ENCODE measurements at regions not wholly inside any gene's neighbourhood (a gene's known extent, or its start where the extent isn't known, plus 50 kb on each side); places are given as distances from the start of the nearest gene placed in this dataset.

DNA sequence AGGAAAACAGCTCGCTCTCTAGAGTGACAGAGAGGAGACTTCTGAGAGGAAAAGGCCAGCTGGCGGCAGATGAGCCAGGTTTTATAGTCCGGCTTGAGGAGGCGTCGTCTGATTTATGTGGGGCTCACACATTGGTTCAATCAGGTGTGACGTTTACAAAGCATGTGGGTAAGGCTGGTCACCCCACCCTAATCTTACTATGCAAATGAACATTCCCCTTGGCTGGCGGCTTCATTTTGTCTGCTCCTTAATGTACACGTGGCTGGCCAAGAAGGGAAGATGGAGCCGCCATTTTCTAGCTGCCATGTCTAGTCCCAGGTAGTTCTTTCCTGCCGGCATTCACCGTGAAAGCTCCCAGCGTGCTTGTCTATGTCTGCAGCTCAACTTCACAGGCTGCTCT is 299.1 kb upstream of the SPRED2 start:
- Mint-ChIP-seq H3K27ac (no peak overlapping the region), H3K9me3 (peaks cover 27% of the 10 kb centered on the region), H3K4me3 (no peak overlapping the region), H3K4me1 (peaks cover 8% of the 10 kb centered on the region), H3K36me3 (peaks cover 2% of the 10 kb centered on the region; the same call in 1 of the 2 replicates), H3K27me3 (ENCODE audit: low read depth) (no peaks in the 10 kb centered on the region; the same call in 1 of the 2 replicates)
- ChIA-PET POLR2A (no interaction called here), CTCF (interaction anchor here (0.6 to 2.3 kb wide), 4 partner anchors 9 to 91 kb away, joined by 3 to 8 read pairs (median 4); no protein-coding TSS in a partner anchor)
- no peak for DNase-seq (ENCODE audit: low spot score)
- ATAC-seq, result no peak
- TF ChIP-seq, protein P1, sequence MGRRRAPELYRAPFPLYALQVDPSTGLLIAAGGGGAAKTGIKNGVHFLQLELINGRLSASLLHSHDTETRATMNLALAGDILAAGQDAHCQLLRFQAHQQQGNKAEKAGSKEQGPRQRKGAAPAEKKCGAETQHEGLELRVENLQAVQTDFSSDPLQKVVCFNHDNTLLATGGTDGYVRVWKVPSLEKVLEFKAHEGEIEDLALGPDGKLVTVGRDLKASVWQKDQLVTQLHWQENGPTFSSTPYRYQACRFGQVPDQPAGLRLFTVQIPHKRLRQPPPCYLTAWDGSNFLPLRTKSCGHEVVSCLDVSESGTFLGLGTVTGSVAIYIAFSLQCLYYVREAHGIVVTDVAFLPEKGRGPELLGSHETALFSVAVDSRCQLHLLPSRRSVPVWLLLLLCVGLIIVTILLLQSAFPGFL (CRISPR knock-in tag; IDR thresholded peaks at IDR 0.05; ENCODE audit: borderline replicate concordance), result no peak
- TF ChIP-seq RELA (CRISPR knock-in tag; IDR thresholded peaks at IDR 0.05; ENCODE audit: borderline replicate concordance) (no peak), OVOL2 (CRISPR knock-in tag; IDR thresholded peaks at IDR 0.05; ENCODE audit: borderline replicate concordance) (no peak)
- TF ChIP-seq, protein P2, sequence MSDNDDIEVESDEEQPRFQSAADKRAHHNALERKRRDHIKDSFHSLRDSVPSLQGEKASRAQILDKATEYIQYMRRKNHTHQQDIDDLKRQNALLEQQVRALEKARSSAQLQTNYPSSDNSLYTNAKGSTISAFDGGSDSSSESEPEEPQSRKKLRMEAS (CRISPR knock-in tag; IDR thresholded peaks at IDR 0.05), result 0 out of 2 replicates have a peak, but pooled peaks have one; percentile 22

DNA sequence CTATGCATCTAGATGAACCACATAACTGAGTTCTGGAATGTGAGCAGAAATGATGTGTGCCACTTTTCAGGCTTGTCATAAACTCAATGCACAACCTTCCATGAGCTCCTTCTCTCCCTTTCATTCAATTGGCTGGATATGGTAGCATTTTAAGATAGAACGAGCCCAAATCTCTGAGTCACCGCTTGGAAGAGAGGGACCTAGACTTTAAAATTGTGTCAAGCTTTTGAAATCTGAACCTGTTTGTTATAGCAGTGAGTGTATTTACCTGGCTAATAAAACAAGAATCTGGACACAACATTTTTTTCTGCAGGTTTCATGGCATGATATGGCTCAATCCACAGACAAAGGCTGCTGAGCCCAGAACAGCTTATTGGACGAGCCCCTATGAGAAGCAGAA is 297.8 kb upstream of the SPRED2 start:
- Mint-ChIP-seq H3K27ac (no peak overlapping the region), H3K4me3 (no peak overlapping the region), H3K9me3 (peaks cover 34% of the 10 kb centered on the region), H3K27me3 (ENCODE audit: low read depth) (no peaks in the 10 kb centered on the region; the same call in 1 of the 2 replicates), H3K36me3 (peaks cover 8% of the 10 kb centered on the region; the same call in 1 of the 2 replicates), H3K4me1 (peaks cover 11% of the 10 kb centered on the region)
- CTCF ChIA-PET, result interaction anchor here (1.8 to 2.3 kb wide), 2 partner anchors 8 to 90 kb away, joined by 4 to 8 read pairs; no protein-coding TSS in a partner anchor
- no peak for ATAC-seq
- DNase-seq (ENCODE audit: low spot score), result no peak
- TF ChIP-seq ZNF416 (CRISPR knock-in tag; IDR thresholded peaks at IDR 0.05), result no peak
- TF ChIP-seq, protein P3, sequence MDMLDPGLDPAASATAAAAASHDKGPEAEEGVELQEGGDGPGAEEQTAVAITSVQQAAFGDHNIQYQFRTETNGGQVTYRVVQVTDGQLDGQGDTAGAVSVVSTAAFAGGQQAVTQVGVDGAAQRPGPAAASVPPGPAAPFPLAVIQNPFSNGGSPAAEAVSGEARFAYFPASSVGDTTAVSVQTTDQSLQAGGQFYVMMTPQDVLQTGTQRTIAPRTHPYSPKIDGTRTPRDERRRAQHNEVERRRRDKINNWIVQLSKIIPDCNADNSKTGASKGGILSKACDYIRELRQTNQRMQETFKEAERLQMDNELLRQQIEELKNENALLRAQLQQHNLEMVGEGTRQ (CRISPR knock-in tag; IDR thresholded peaks at IDR 0.05), result no peak
- TF ChIP-seq EMX1 (CRISPR knock-in tag; IDR thresholded peaks at IDR 0.05), result no peak
- TF ChIP-seq, protein P4, sequence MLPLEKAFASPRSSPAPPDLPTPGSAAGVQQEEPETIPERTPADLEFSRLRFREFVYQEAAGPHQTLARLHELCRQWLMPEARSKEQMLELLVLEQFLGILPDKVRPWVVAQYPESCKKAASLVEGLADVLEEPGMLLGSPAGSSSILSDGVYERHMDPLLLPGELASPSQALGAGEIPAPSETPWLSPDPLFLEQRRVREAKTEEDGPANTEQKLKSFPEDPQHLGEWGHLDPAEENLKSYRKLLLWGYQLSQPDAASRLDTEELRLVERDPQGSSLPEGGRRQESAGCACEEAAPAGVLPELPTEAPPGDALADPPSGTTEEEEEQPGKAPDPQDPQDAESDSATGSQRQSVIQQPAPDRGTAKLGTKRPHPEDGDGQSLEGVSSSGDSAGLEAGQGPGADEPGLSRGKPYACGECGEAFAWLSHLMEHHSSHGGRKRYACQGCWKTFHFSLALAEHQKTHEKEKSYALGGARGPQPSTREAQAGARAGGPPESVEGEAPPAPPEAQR (CRISPR knock-in tag; IDR thresholded peaks at IDR 0.05), result no peak
- no peak for TF ChIP-seq FOXK1 (CRISPR knock-in tag; IDR thresholded peaks at IDR 0.05)
- no peak for TF ChIP-seq NFYB (CRISPR knock-in tag; conservative IDR thresholded peaks at IDR 0.05; ENCODE audit: low read depth)
- no peak for TF ChIP-seq IRF2 (CRISPR knock-in tag; IDR thresholded peaks at IDR 0.05; ENCODE audit: borderline replicate concordance, low read depth)
- no peak for TF ChIP-seq ZNF121 (CRISPR knock-in tag; IDR thresholded peaks at IDR 0.05)
- TF ChIP-seq RELA (CRISPR knock-in tag; IDR thresholded peaks at IDR 0.05; ENCODE audit: borderline replicate concordance), result no peak
- TF ChIP-seq, protein P5, sequence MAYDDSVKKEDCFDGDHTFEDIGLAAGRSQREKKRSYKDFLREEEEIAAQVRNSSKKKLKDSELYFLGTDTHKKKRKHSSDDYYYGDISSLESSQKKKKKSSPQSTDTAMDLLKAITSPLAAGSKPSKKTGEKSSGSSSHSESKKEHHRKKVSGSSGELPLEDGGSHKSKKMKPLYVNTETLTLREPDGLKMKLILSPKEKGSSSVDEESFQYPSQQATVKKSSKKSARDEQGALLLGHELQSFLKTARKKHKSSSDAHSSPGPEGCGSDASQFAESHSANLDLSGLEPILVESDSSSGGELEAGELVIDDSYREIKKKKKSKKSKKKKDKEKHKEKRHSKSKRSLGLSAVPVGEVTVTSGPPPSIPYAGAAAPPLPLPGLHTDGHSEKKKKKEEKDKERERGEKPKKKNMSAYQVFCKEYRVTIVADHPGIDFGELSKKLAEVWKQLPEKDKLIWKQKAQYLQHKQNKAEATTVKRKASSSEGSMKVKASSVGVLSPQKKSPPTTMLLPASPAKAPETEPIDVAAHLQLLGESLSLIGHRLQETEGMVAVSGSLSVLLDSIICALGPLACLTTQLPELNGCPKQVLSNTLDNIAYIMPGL (CRISPR knock-in tag; IDR thresholded peaks at IDR 0.05), result no peak
- no peak for TF ChIP-seq ZNF317 (CRISPR knock-in tag; IDR thresholded peaks at IDR 0.05; ENCODE audit: borderline replicate concordance, low read depth)
- TF ChIP-seq OVOL2 (CRISPR knock-in tag; IDR thresholded peaks at IDR 0.05; ENCODE audit: borderline replicate concordance), result no peak
- TF ChIP-seq GRHL2 (CRISPR knock-in tag; IDR thresholded peaks at IDR 0.05; ENCODE audit: insufficient replicate concordance, severe bottlenecking), result no peak
- no peak for TF ChIP-seq CREB1 (CRISPR knock-in tag; IDR thresholded peaks at IDR 0.05)
- no peak for TF ChIP-seq NR3C1 (CRISPR knock-in tag; conservative IDR thresholded peaks at IDR 0.05; ENCODE audit: low read depth)
- no peak for TF ChIP-seq SP1 (CRISPR knock-in tag; conservative IDR thresholded peaks at IDR 0.05)
- TF ChIP-seq GTF2I (CRISPR knock-in tag; conservative IDR thresholded peaks at IDR 0.05), result no peak
- no peak for TF ChIP-seq HMGA2 (CRISPR knock-in tag; IDR thresholded peaks at IDR 0.05)
- POLR2A ChIA-PET, result no interaction called here

Measured in WTC11 (cell line).